HepG2 (cell line): ENCODE measurements at regions not wholly inside any gene's neighbourhood (a gene's known extent, or its start where the extent isn't known, plus 50 kb on each side); places are given as distances from the start of the nearest gene placed in this dataset.

Experiments used
- ATAC-seq: fragments of 200-7000 bp; cut with Tn5 transposase; 3 replicates; pipeline ENCODE4 v1.9.1; 2020; ENCODE audit warnings: mild to moderate bottlenecking, moderate library complexity
- BruUV-seq: library from RNA; stranded (reverse); fragments of 400-500 nt; replicated peaks from 2 replicates; lab custom pipeline; 2021; lab: Mats Ljungman, UMichigan
- CTCF ChIA-PET: fragments of 300-600 bp; formaldehyde crosslinking; extraction: SDS; loops from one replicate; lab custom pipeline; 2021; ENCODE audit warnings: low total read pairs, inconsistent platforms, low intra/inter-chr PET ratio; lab: Yijun Ruan, JAX
- POLR2A ChIA-PET: fragments of 350-600 bp; sonication (Branson Sonifier 250); formaldehyde crosslinking; loops from one replicate; lab custom pipeline; 2020; ENCODE audit warnings: antibody characterized with exemption, inconsistent platforms; lab: Yijun Ruan, JAX
- DNase-seq: peaks from one replicate; pipeline ENCODE4 v3.0.0-alpha.2; 2015; ENCODE audit warnings: low spot score
- FAIRE-seq: peaks from 3 replicates; lab custom pipeline; 2011; peaks lifted over from hg19 to GRCh38; lab: Jason Lieb, UNC
- H2AFZ ChIP-seq: one replicate; pipeline ENCODE4 v1.6.1; 2011; ENCODE audit warnings: low read length, inconsistent platforms
- H3K27ac ChIP-seq: fragments of 300-600 bp; 3 replicates; pipeline ENCODE4 v1.8.0; 2011; ENCODE audit warnings: mixed run types, mild to moderate bottlenecking, mixed read lengths, low read length, inconsistent platforms; ENCODE audit not compliant: insufficient read depth; ENCODE audit errors: extremely low read length
- H3K27me3 ChIP-seq, 2 experiments: fragments of 200-600 bp in 1 of 2; 2 replicates in 1 of 2; 3 replicates in 1 of 2; pipeline versions ENCODE4 v1.6.0 to v1.8.0; 2011; ENCODE audit warnings: low read length in 2 of 2, mild to moderate bottlenecking in 2 of 2, moderate library complexity in 2 of 2, inconsistent platforms in 1 of 2; ENCODE audit not compliant: insufficient read depth in 2 of 2, control insufficient read depth in 1 of 2
- H3K36me3 ChIP-seq, 2 experiments: fragments of 200-600 bp in 1 of 2; replicated peaks in 1 of 2; 2 replicates in 1 of 2; 3 replicates in 1 of 2; pipeline versions ENCODE4 v1.5.1 to v1.8.0; 2011; ENCODE audit warnings: low read length in 2 of 2, inconsistent platforms in 1 of 2; ENCODE audit not compliant: insufficient read depth in 2 of 2, control insufficient read depth in 1 of 2
- H3K4me1 ChIP-seq: 2 replicates; pipeline ENCODE4 v1.5.1; 2012; ENCODE audit warnings: low read length, inconsistent platforms; ENCODE audit not compliant: insufficient read depth
- H3K4me2 ChIP-seq: 2 replicates; pipeline ENCODE4 v1.6.0; 2011; ENCODE audit warnings: low read depth, low read length, inconsistent platforms
- H3K4me3 ChIP-seq, 3 experiments: fragments of 200-600 bp in 1 of 3; sonication (generic), shearing (Covaris generic) in 1 of 3; replicated peaks in 1 of 3; 2 replicates each; pipeline ENCODE4 v1.5.1; 2011 to 2016; ENCODE audit warnings: low read length in 3 of 3, inconsistent platforms in 2 of 3, low read depth in 2 of 3, mild to moderate bottlenecking in 2 of 3, control low read depth in 1 of 3, mixed read lengths in 1 of 3; ENCODE audit not compliant: insufficient read depth in 1 of 3
- H3K79me2 ChIP-seq: one replicate; pipeline ENCODE4 v1.6.1; 2011; ENCODE audit warnings: low read length, inconsistent platforms; ENCODE audit not compliant: insufficient read depth
- H3K9ac ChIP-seq: 2 replicates; pipeline ENCODE4 v1.6.0; 2011; ENCODE audit warnings: mild to moderate bottlenecking, low read depth, low read length, inconsistent platforms; ENCODE audit not compliant: insufficient read depth
- H3K9me3 ChIP-seq: 2 replicates; pipeline ENCODE4 v1.5.1; 2012; ENCODE audit warnings: mild to moderate bottlenecking, low read length
- H4K20me1 ChIP-seq: 2 replicates; pipeline ENCODE4 v1.6.0; 2011; ENCODE audit warnings: inconsistent platforms, mild to moderate bottlenecking, low read length, moderate library complexity; ENCODE audit not compliant: insufficient read depth
- ATF5 ChIP-seq: sonication (generic); formaldehyde crosslinking; IDR thresholded peaks from 2 replicates; pipeline ENCODE4 v1.4.0; 2020; ENCODE audit warnings: mild to moderate bottlenecking, low read depth, missing genetic modification reagents
- BORCS8-MEF2B ChIP-seq: sonication (generic); formaldehyde crosslinking; IDR thresholded peaks from 2 replicates; pipeline ENCODE4 v1.8.0; 2022; ENCODE audit warnings: mild to moderate bottlenecking, missing genetic modification reagents
- CBX2 ChIP-seq, 2 experiments: fragments of 200-600 bp in 1 of 2; sonication (generic); formaldehyde crosslinking in 1 of 2; IDR thresholded peaks; 2 replicates each; pipeline versions ENCODE4 v1.7.0 to v1.8.1; 2018 to 2022; ENCODE audit warnings: low read depth in 2 of 2, low read length in 1 of 2, mild to moderate bottlenecking in 1 of 2, missing genetic modification reagents in 1 of 2
- KLF15 ChIP-seq: sonication (generic); formaldehyde crosslinking; IDR thresholded peaks from 2 replicates; pipeline ENCODE4 v1.8.1; 2023; ENCODE audit warnings: borderline replicate concordance, mild to moderate bottlenecking, inconsistent platforms, missing genetic modification reagents, mixed read lengths
- MAFF ChIP-seq: IDR thresholded peaks from 2 replicates; pipeline ENCODE4 v1.6.1; 2011; ENCODE audit warnings: low read depth, low read length, improper control_type of control experiment
- PLSCR1 ChIP-seq: sonication (generic); formaldehyde crosslinking; IDR thresholded peaks from 2 replicates; pipeline ENCODE4 v1.5.0; 2020; ENCODE audit warnings: missing genetic modification reagents, mild to moderate bottlenecking, borderline replicate concordance
- REL ChIP-seq: sonication (generic); formaldehyde crosslinking; conservative IDR thresholded peaks from 2 replicates; pipeline ENCODE4 v1.8.0; 2022; ENCODE audit warnings: mild to moderate bottlenecking, missing genetic modification reagents, moderate library complexity
- ZNF264 ChIP-seq: sonication (generic); formaldehyde crosslinking; IDR thresholded peaks from 2 replicates; pipeline ENCODE4 v1.4.0; 2020; ENCODE audit warnings: missing genetic modification reagents
- ZNF362 ChIP-seq: sonication (generic); formaldehyde crosslinking; IDR thresholded peaks from 2 replicates; pipeline ENCODE4 v1.4.0; 2020; ENCODE audit warnings: missing genetic modification reagents, mild to moderate bottlenecking, borderline replicate concordance
- ZNF557 ChIP-seq: sonication (generic); formaldehyde crosslinking; IDR thresholded peaks from 2 replicates; pipeline ENCODE4 v1.4.0; 2020; ENCODE audit warnings: missing genetic modification reagents
- ZNF770 ChIP-seq: sonication (generic); formaldehyde crosslinking; IDR thresholded peaks from 2 replicates; pipeline ENCODE4 v1.5.0; 2020; ENCODE audit warnings: mild to moderate bottlenecking, missing genetic modification reagents
- ZNF773 ChIP-seq: sonication (generic); formaldehyde crosslinking; IDR thresholded peaks from 2 replicates; pipeline ENCODE4 v1.4.0; 2020; ENCODE audit warnings: missing genetic modification reagents, borderline replicate concordance
- WGBS: methylation state at CpG from one replicate; pipeline ENCODE4 v1.1.6; 2017; ENCODE audit warnings: low lambda C conversion rate; 5-methylcytosine and 5-hydroxymethylcytosine counted together
- in situ Hi-C: cut with HindIII; loops from 2 replicates; pipeline ENCODE4 v1.10.0; 2017; ENCODE audit warnings: low pct_unique_long_range_greater_than_20kb; ENCODE audit not compliant: extremely low pct_ligation_motif_present
- intact Hi-C: fragments of 100-400 bp; cut with micrococcal nuclease; formaldehyde crosslinking; loops from one replicate; pipeline ENCODE4 v1.10.0; 2022; ENCODE audit not compliant: unreplicated experiment

GRCh38 chr6:147806697-147807096, 298.2 kb downstream of the SAMD5 start:
- 97% methylated on average over 1 of the region's 1 CpG for WGBS
- no peak for DNase-seq
- in situ Hi-C loops (no loop called here), intact Hi-C loops (no loop called here)
- CTCF ChIA-PET, result no interaction called here
- no peak for FAIRE-seq
- TF ChIP-seq PLSCR1 (CRISPR knock-in tag) (no peak), ZNF264 (CRISPR knock-in tag) (peak; percentile 99)
- H3K27me3 ChIP-seq, result no peaks in the 10 kb centered on the region
- no peak for ATAC-seq
- H4K20me1 ChIP-seq, result no peaks in the 10 kb centered on the region
- H3K4me3 ChIP-seq, result no peak overlapping the region
- POLR2A ChIA-PET, result no interaction called here
- H3K27ac ChIP-seq, result no peak overlapping the region
- no peak overlapping the region for H3K4me2 ChIP-seq
- H3K9ac ChIP-seq, result no peak overlapping the region
- no peak overlapping the region for H2AFZ ChIP-seq
- no peaks in the 10 kb centered on the region for H3K79me2 ChIP-seq
- peaks cover 26% of the 10 kb centered on the region for H3K4me1 ChIP-seq
- H3K9me3 ChIP-seq, result peaks cover 11% of the 10 kb centered on the region
- no peaks in the 10 kb centered on the region for H3K36me3 ChIP-seq
- no TSS peak for BruUV-seq

GRCh38 chr6:147808640-147809039, 300.1 kb downstream of the SAMD5 start:
- Histone ChIP-seq H3K4me2 (no peak overlapping the region), H2AFZ (no peak overlapping the region), H3K36me3 (no peaks in the 10 kb centered on the region), H4K20me1 (no peaks in the 10 kb centered on the region), H3K27ac (no peak overlapping the region), H3K9ac (no peak overlapping the region), H3K9me3 (peaks cover 11% of the 10 kb centered on the region), H3K79me2 (no peaks in the 10 kb centered on the region), H3K27me3 (no peaks in the 10 kb centered on the region), H3K4me3 (no peak overlapping the region), H3K4me1 (peaks cover 23% of the 10 kb centered on the region)
- BruUV-seq, result no TSS peak
- ChIA-PET CTCF (no interaction called here), POLR2A (no interaction called here)
- in situ Hi-C loops (no loop called here), intact Hi-C loops (no loop called here)
- FAIRE-seq (no peak), ATAC-seq (no peak), DNase-seq (no peak)
- 28% methylated on average over 4 of the region's 4 CpGs for WGBS
- TF ChIP-seq MAFF, result peak; percentile 93
- no peak for TF ChIP-seq REL (CRISPR knock-in tag)
- no peak for TF ChIP-seq ZNF773
- TF ChIP-seq CBX2 (IDR thresholded peaks at IDR 0.05; ENCODE audit: low read depth, low read length), result no peak
- TF ChIP-seq CBX2 (CRISPR knock-in tag; IDR thresholded peaks at IDR 0.05; ENCODE audit: low read depth), result no peak
- no peak for TF ChIP-seq ZNF770
- TF ChIP-seq ZNF362 (CRISPR knock-in tag), result no peak
- TF ChIP-seq ZNF557 (CRISPR knock-in tag), result no peak
- no peak for TF ChIP-seq ATF5
- TF ChIP-seq BORCS8-MEF2B (CRISPR knock-in tag), result no peak
- TF ChIP-seq KLF15 (CRISPR knock-in tag), result no peak
